ENCODE measurements at regions not wholly inside any gene's neighbourhood (a gene's known extent, or its start where the extent isn't known, plus 50 kb on each side); places are given as distances from the start of the nearest gene placed in this dataset.

- FAIRE-seq = no peak
- DNase-seq (ENCODE audit: insufficient read length, low spot score) = no peak
- TF ChIP-seq SPI1 (IDR thresholded peaks at IDR 0.05; ENCODE audit: low read depth, low read length) = no peak
- TF ChIP-seq PAX5 (IDR thresholded peaks at IDR 0.05; ENCODE audit: insufficient read depth, low read length, severe bottlenecking) = no peak
- no peak for TF ChIP-seq POLR2A (IDR thresholded peaks at IDR 0.05; ENCODE audit: low read depth, low read length)
- no peak for TF ChIP-seq POLR2AphosphoS5 (IDR thresholded peaks at IDR 0.05; ENCODE audit: low read depth, low read length)
- no peak for TF ChIP-seq POU2F2 (IDR thresholded peaks at IDR 0.05; ENCODE audit: low read depth, low read length)
- no peak for TF ChIP-seq TAF1 (IDR thresholded peaks at IDR 0.05; ENCODE audit: low read depth, low read length)
Measured at GRCh38 chr10:60464659-60465058, 75.0 kb upstream of the ANK3 start.

- FAIRE-seq (no peak), DNase-seq (ENCODE audit: insufficient read length, low spot score) (no peak)
- no peak for TF ChIP-seq POLR2AphosphoS5 (IDR thresholded peaks at IDR 0.05; ENCODE audit: low read depth, low read length)
- TF ChIP-seq POLR2A (IDR thresholded peaks at IDR 0.05; ENCODE audit: low read depth, low read length) = no peak
- TF ChIP-seq SPI1 (IDR thresholded peaks at IDR 0.05; ENCODE audit: low read depth, low read length) = no peak
- TF ChIP-seq POU2F2 (IDR thresholded peaks at IDR 0.05; ENCODE audit: low read depth, low read length) = no peak
- TF ChIP-seq PAX5 (IDR thresholded peaks at IDR 0.05; ENCODE audit: insufficient read depth, low read length, severe bottlenecking) = no peak
- no peak for TF ChIP-seq TAF1 (IDR thresholded peaks at IDR 0.05; ENCODE audit: low read depth, low read length)
Measured at GRCh38 chr10:60463746-60464145, 74.1 kb upstream of the ANK3 start.

GRCh38 chr10:60461688-60462087 is 72.0 kb upstream of the ANK3 start:
- DNase-seq (ENCODE audit: insufficient read length, low spot score) = no peak
- no peak for FAIRE-seq
- TF ChIP-seq TAF1 (IDR thresholded peaks at IDR 0.05; ENCODE audit: low read depth, low read length) (no peak), POLR2AphosphoS5 (IDR thresholded peaks at IDR 0.05; ENCODE audit: low read depth, low read length) (no peak), PAX5 (IDR thresholded peaks at IDR 0.05; ENCODE audit: insufficient read depth, low read length, severe bottlenecking) (no peak), POU2F2 (IDR thresholded peaks at IDR 0.05; ENCODE audit: low read depth, low read length) (no peak), POLR2A (IDR thresholded peaks at IDR 0.05; ENCODE audit: low read depth, low read length) (no peak), SPI1 (IDR thresholded peaks at IDR 0.05; ENCODE audit: low read depth, low read length) (no peak)

- FAIRE-seq (no peak), DNase-seq (ENCODE audit: insufficient read length, low spot score) (no peak)
- TF ChIP-seq PAX5 (IDR thresholded peaks at IDR 0.05; ENCODE audit: insufficient read depth, low read length, severe bottlenecking) = no peak
- TF ChIP-seq SPI1 (IDR thresholded peaks at IDR 0.05; ENCODE audit: low read depth, low read length) = no peak
- no peak for TF ChIP-seq POU2F2 (IDR thresholded peaks at IDR 0.05; ENCODE audit: low read depth, low read length)
- TF ChIP-seq POLR2A (IDR thresholded peaks at IDR 0.05; ENCODE audit: low read depth, low read length) = no peak
- TF ChIP-seq TAF1 (IDR thresholded peaks at IDR 0.05; ENCODE audit: low read depth, low read length) = no peak
- TF ChIP-seq POLR2AphosphoS5 (IDR thresholded peaks at IDR 0.05; ENCODE audit: low read depth, low read length) = no peak
Measured at GRCh38 chr10:60459701-60460457, 70.2 kb upstream of the ANK3 start.

GRCh38 chr10:60456053-60456452 is 66.4 kb upstream of the ANK3 start:
- TF ChIP-seq POLR2AphosphoS5 (IDR thresholded peaks at IDR 0.05; ENCODE audit: low read depth, low read length) = no peak
- no peak for TF ChIP-seq POU2F2 (IDR thresholded peaks at IDR 0.05; ENCODE audit: low read depth, low read length)
- no peak for TF ChIP-seq POLR2A (IDR thresholded peaks at IDR 0.05; ENCODE audit: low read depth, low read length)
- no peak for TF ChIP-seq PAX5 (IDR thresholded peaks at IDR 0.05; ENCODE audit: insufficient read depth, low read length, severe bottlenecking)
- no peak for TF ChIP-seq SPI1 (IDR thresholded peaks at IDR 0.05; ENCODE audit: low read depth, low read length)
- no peak for TF ChIP-seq TAF1 (IDR thresholded peaks at IDR 0.05; ENCODE audit: low read depth, low read length)

GRCh38 chr10:60454336-60454735 is 64.7 kb upstream of the ANK3 start:
- FAIRE-seq = no peak
- no peak for TF ChIP-seq SPI1 (IDR thresholded peaks at IDR 0.05; ENCODE audit: low read depth, low read length)
- no peak for TF ChIP-seq PAX5 (IDR thresholded peaks at IDR 0.05; ENCODE audit: insufficient read depth, low read length, severe bottlenecking)
- TF ChIP-seq POU2F2 (IDR thresholded peaks at IDR 0.05; ENCODE audit: low read depth, low read length) = no peak
- TF ChIP-seq POLR2AphosphoS5 (IDR thresholded peaks at IDR 0.05; ENCODE audit: low read depth, low read length) = no peak
- TF ChIP-seq TAF1 (IDR thresholded peaks at IDR 0.05; ENCODE audit: low read depth, low read length) = no peak
- TF ChIP-seq POLR2A (IDR thresholded peaks at IDR 0.05; ENCODE audit: low read depth, low read length) = no peak

More at GRCh38 chr10:60456053-60456452, 66.4 kb upstream of the ANK3 start:
- no peak for FAIRE-seq
- no peak for DNase-seq (ENCODE audit: insufficient read length, low spot score)

GRCh38 chr10:60453036-60453435 is 63.4 kb upstream of the ANK3 start:
- no peak for FAIRE-seq
- DNase-seq (ENCODE audit: insufficient read length, low spot score) = no peak
- TF ChIP-seq POU2F2 (IDR thresholded peaks at IDR 0.05; ENCODE audit: low read depth, low read length) (no peak), TAF1 (IDR thresholded peaks at IDR 0.05; ENCODE audit: low read depth, low read length) (no peak), PAX5 (IDR thresholded peaks at IDR 0.05; ENCODE audit: insufficient read depth, low read length, severe bottlenecking) (no peak), POLR2AphosphoS5 (IDR thresholded peaks at IDR 0.05; ENCODE audit: low read depth, low read length) (no peak), POLR2A (IDR thresholded peaks at IDR 0.05; ENCODE audit: low read depth, low read length) (no peak), SPI1 (IDR thresholded peaks at IDR 0.05; ENCODE audit: low read depth, low read length) (no peak)

More at GRCh38 chr10:60454336-60454735, 64.7 kb upstream of the ANK3 start:
- DNase-seq (ENCODE audit: insufficient read length, low spot score) = no peak

GRCh38 chr10:60450291-60450690 is 60.6 kb upstream of the ANK3 start:
- TF ChIP-seq POLR2AphosphoS5 (IDR thresholded peaks at IDR 0.05; ENCODE audit: low read depth, low read length) (no peak), PAX5 (IDR thresholded peaks at IDR 0.05; ENCODE audit: insufficient read depth, low read length, severe bottlenecking) (no peak), TAF1 (IDR thresholded peaks at IDR 0.05; ENCODE audit: low read depth, low read length) (no peak), POU2F2 (IDR thresholded peaks at IDR 0.05; ENCODE audit: low read depth, low read length) (no peak), POLR2A (IDR thresholded peaks at IDR 0.05; ENCODE audit: low read depth, low read length) (no peak), SPI1 (IDR thresholded peaks at IDR 0.05; ENCODE audit: low read depth, low read length) (no peak)
- no peak for DNase-seq (ENCODE audit: insufficient read length, low spot score)
- no peak for FAIRE-seq

GRCh38 chr10:60448246-60448645 is 58.6 kb upstream of the ANK3 start:
- FAIRE-seq = no peak
- DNase-seq (ENCODE audit: insufficient read length, low spot score) = no peak
- TF ChIP-seq POLR2AphosphoS5 (IDR thresholded peaks at IDR 0.05; ENCODE audit: low read depth, low read length) (no peak), SPI1 (IDR thresholded peaks at IDR 0.05; ENCODE audit: low read depth, low read length) (no peak), PAX5 (IDR thresholded peaks at IDR 0.05; ENCODE audit: insufficient read depth, low read length, severe bottlenecking) (no peak), POLR2A (IDR thresholded peaks at IDR 0.05; ENCODE audit: low read depth, low read length) (no peak), POU2F2 (IDR thresholded peaks at IDR 0.05; ENCODE audit: low read depth, low read length) (no peak), TAF1 (IDR thresholded peaks at IDR 0.05; ENCODE audit: low read depth, low read length) (no peak)

Measured in GM12891 (cell line).